Neural crest cell (in vitro differentiated cells): ENCODE measurements at regions not wholly inside any gene's neighbourhood (a gene's known extent, or its start where the extent isn't known, plus 50 kb on each side); places are given as distances from the start of the nearest gene placed in this dataset.

ENCODE experiments used
- DNase-seq: peaks from one replicate; pipeline ENCODE4 v3.0.0; 2021; ENCODE audit warnings: low read depth, mixed read lengths, low spot score
- H3K27ac Mint-ChIP-seq: one replicate; pipeline ENCODE4 v1.8.0; 2021; ENCODE audit warnings: mild to moderate bottlenecking, mixed read lengths; ENCODE audit not compliant: unreplicated experiment
- H3K27me3 Mint-ChIP-seq: 2 replicates; pipeline ENCODE4 v1.8.0; 2021; ENCODE audit warnings: low read depth, mild to moderate bottlenecking, mixed read lengths
- H3K36me3 Mint-ChIP-seq: 2 replicates; pipeline ENCODE4 v1.8.0; 2021; ENCODE audit warnings: low read depth, mild to moderate bottlenecking, mixed read lengths
- H3K4me1 Mint-ChIP-seq: 2 replicates; pipeline ENCODE4 v1.8.0; 2021; ENCODE audit warnings: mixed read lengths
- H3K4me3 Mint-ChIP-seq: one replicate; pipeline ENCODE4 v1.8.0; 2021; ENCODE audit warnings: mild to moderate bottlenecking, mixed read lengths
- H3K9me3 Mint-ChIP-seq: 2 replicates; pipeline ENCODE4 v1.8.0; 2021; ENCODE audit warnings: mixed read lengths
- TF ChIP-seq, protein P1 (sequence below): fragments of 200-600 bp; sonication (generic); conservative IDR thresholded peaks from 2 replicates; pipeline ENCODE4 v1.5.0; 2021; ENCODE audit warnings: antibody characterized with exemption, mild to moderate bottlenecking

DNA sequence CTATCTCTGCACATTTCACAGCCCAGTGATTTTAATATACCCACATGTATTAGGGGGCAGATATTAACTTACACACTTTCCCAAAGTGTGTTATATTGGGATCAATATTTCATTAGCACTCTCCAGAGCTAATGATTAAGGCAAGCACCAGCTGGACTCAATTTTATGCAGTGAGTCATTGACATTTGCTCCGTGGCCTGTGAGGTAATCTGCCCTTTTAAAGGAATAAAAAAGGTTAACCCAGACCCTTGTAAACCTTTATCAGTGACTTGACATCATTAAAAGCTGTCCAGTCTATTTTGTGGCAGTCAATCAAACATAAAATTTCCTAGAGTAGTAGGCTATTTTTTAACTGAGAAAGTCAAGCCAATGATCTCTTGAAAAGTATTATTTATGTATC lies 1870.4 kb upstream of the CELF4 start:
- H3K27me3 Mint-ChIP-seq: no peaks in the 10 kb centered on the region
- H3K36me3 Mint-ChIP-seq: peaks cover 3% of the 10 kb centered on the region
- no peaks in the 10 kb centered on the region for H3K4me1 Mint-ChIP-seq
- TF ChIP-seq, protein P1, sequence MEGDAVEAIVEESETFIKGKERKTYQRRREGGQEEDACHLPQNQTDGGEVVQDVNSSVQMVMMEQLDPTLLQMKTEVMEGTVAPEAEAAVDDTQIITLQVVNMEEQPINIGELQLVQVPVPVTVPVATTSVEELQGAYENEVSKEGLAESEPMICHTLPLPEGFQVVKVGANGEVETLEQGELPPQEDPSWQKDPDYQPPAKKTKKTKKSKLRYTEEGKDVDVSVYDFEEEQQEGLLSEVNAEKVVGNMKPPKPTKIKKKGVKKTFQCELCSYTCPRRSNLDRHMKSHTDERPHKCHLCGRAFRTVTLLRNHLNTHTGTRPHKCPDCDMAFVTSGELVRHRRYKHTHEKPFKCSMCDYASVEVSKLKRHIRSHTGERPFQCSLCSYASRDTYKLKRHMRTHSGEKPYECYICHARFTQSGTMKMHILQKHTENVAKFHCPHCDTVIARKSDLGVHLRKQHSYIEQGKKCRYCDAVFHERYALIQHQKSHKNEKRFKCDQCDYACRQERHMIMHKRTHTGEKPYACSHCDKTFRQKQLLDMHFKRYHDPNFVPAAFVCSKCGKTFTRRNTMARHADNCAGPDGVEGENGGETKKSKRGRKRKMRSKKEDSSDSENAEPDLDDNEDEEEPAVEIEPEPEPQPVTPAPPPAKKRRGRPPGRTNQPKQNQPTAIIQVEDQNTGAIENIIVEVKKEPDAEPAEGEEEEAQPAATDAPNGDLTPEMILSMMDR: no peak
- H3K27ac Mint-ChIP-seq: no peak overlapping the region
- peaks cover 5% of the 10 kb centered on the region for H3K9me3 Mint-ChIP-seq
- DNase-seq: no peak
- H3K4me3 Mint-ChIP-seq: no peak overlapping the region

DNA sequence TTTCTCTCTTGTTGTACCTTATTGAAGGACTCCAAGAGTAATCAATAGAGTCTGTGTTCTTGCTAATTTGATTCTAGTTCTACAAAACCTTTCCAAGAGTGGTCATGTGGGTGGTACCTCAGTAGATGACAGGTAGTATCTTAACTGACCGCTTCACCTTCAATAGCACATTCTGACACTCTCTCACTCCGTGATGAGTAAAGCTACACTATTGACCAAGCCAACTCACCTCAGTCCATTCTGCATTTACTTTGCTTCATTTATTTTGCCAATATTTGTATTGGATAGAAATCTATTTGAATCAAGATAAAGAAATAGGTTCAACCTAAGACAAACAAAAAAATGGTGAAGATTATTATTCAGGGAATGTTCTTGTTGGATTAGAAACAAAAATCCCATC lies 1869.6 kb upstream of the CELF4 start:
- Mint-ChIP-seq H3K9me3 (peaks cover 5% of the 10 kb centered on the region), H3K4me3 (no peak overlapping the region), H3K27ac (no peak overlapping the region), H3K4me1 (no peaks in the 10 kb centered on the region), H3K36me3 (peaks cover 3% of the 10 kb centered on the region), H3K27me3 (no peaks in the 10 kb centered on the region)
- TF ChIP-seq, protein P1: no peak
- DNase-seq: no peak

DNA sequence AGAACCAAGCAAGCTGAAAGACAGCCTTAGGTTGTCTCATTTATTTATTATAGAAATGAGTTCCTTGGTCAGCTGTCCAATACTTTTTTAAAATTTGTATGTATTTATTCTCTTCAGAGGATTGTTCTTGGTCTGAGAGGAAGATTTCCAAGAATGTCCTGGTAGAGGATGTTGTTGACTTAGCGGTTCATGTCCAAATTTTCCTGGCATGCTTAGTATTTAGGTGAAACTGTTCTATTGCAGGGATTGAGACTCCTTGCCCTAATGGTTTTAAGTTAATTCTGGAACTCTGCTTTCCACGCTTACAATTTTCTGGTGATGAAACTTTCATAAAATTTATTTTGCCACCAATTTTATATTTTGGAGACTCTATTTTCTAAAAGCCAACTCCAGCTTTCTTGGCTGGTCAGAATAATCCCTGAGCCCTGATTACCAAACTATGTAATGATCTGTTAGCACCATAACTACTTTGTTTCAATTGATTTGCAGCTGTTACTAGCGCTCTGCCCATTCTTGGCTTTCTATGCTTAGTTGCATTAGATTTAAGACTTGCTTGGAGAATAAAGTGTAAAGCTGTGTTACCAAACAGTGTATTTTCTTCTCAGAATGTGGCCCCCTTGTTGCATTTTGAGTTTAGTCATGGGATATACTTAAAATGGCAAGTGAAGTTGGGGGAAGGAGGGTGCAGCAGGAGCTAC lies 1868.8 kb upstream of the CELF4 start:
- no peaks in the 10 kb centered on the region for H3K4me1 Mint-ChIP-seq
- no peaks in the 10 kb centered on the region for H3K27me3 Mint-ChIP-seq
- H3K36me3 Mint-ChIP-seq: peaks cover 3% of the 10 kb centered on the region
- no peak overlapping the region for H3K27ac Mint-ChIP-seq
- H3K4me3 Mint-ChIP-seq: no peak overlapping the region
- TF ChIP-seq, protein P1: no peak
- H3K9me3 Mint-ChIP-seq: peaks cover 12% of the 10 kb centered on the region
- no peak for DNase-seq

DNA sequence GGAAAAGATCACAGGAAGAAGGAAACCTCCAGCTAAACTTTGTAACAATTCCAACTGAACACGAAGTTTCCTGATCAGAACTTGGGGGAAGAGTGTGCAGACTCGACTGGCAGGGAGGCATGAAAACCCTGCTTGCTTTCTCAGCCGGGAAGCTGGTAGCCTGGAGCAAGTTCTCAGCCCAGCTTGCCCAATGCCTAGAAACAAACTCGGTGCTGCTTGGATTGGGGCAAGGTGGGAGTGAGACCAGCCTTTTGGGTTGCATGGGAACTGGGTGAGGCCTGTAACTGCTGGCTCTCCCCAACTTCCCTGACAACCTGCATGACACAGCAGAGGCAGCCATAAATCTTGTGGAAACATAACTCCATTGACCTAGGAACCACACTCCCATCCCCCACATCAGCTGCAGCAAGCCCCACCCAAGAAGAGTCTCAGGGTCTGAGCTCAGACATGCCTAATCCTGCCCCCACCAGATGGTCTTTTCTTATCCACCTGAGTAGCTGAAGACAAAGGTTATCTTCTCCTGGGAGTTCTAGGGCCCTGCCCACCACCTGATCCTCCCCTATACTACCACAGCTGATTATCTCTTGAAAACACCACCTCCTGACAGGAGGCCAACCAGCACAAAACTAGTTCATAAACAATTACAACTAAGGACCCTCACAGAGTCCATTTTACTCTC lies 1859.7 kb upstream of the CELF4 start:
- TF ChIP-seq, protein P1: no peak
- Mint-ChIP-seq H3K4me3 (no peak overlapping the region), H3K9me3 (peaks cover 31% of the 10 kb centered on the region), H3K27ac (no peak overlapping the region), H3K36me3 (peaks cover 14% of the 10 kb centered on the region), H3K4me1 (no peaks in the 10 kb centered on the region), H3K27me3 (no peaks in the 10 kb centered on the region)
- DNase-seq: no peak

DNA sequence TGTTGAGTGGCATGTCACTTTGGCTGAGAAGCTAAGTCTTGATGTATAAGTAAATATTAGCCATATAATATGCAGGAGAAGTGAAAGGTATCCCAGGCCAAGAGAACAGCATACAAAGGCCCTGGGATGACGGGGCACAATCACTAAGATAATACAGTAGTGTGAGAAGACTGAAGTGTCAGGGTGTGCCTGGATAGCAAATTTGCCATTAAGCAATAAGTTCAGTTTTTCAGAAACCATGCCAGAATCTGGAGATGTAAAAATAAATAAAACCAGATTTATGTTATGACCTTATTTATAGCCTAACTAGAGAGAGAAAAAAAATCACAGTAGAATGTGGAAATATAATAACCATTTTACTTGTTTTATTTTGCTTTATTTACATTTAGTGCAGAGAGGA lies 1858.7 kb upstream of the CELF4 start:
- H3K4me1 Mint-ChIP-seq: no peaks in the 10 kb centered on the region

More for the DNA sequence above, 1858.7 kb upstream of the CELF4 start:
- TF ChIP-seq, protein P1: no peak
- Mint-ChIP-seq H3K27ac (no peak overlapping the region), H3K9me3 (peaks cover 24% of the 10 kb centered on the region), H3K4me3 (no peak overlapping the region), H3K27me3 (no peaks in the 10 kb centered on the region), H3K36me3 (peaks cover 14% of the 10 kb centered on the region)
- DNase-seq: no peak
